CD1c-positive myeloid dendritic cell (primary cell): ENCODE measurements at regions not wholly inside any gene's neighbourhood (a gene's known extent, or its start where the extent isn't known, plus 50 kb on each side); places are given as distances from the start of the nearest gene placed in this dataset.
"Not testable (repeated sequence)": the region's sequence is repeated elsewhere in the genome, so short reads cannot be mapped to it uniquely, and the experiment has no call there.

Source experiments
- DNase-seq: peaks from one replicate; pipeline ENCODE4 v3.0.0-alpha.2; 2016; ENCODE audit errors: extremely low spot score

- DNase-seq, result no peak
These were observed 1643.1 kb upstream of the B3GALT2 start for GRCh38 chr1:194829492-194829891.

- no peak for DNase-seq
These were observed 1639.0 kb upstream of the B3GALT2 start for GRCh38 chr1:194825382-194825781.

GRCh38 chr1:194821091-194821490 is 1634.7 kb upstream of the B3GALT2 start:
- no peak for DNase-seq

- no peak for DNase-seq
These were observed 1632.3 kb upstream of the B3GALT2 start for GRCh38 chr1:194818674-194819073.

GRCh38 chr1:194816859-194817258 is 1630.4 kb upstream of the B3GALT2 start:
- no peak for DNase-seq

- DNase-seq, result no peak
These were observed 1626.7 kb upstream of the B3GALT2 start for GRCh38 chr1:194813096-194813495.

- DNase-seq, result no peak
These were observed 1623.3 kb upstream of the B3GALT2 start for GRCh38 chr1:194809665-194810064.

- DNase-seq, result no peak
These were observed 1622.8 kb upstream of the B3GALT2 start for GRCh38 chr1:194809215-194809614.

- DNase-seq, result no peak
These were observed 1621.3 kb upstream of the B3GALT2 start for GRCh38 chr1:194807530-194808220.

GRCh38 chr1:194802572-194802971 is 1616.2 kb upstream of the B3GALT2 start:
- DNase-seq, result no peak

- no peak for DNase-seq
These were observed 1609.6 kb upstream of the B3GALT2 start for GRCh38 chr1:194795917-194796593.

- no peak for DNase-seq
These were observed 1600.6 kb upstream of the B3GALT2 start for GRCh38 chr1:194787001-194787400.

- no peak for DNase-seq
These were observed 1599.6 kb upstream of the B3GALT2 start for GRCh38 chr1:194786027-194786426.

GRCh38 chr1:194776657-194777056 is 1590.2 kb upstream of the B3GALT2 start:
- DNase-seq, result no peak

GRCh38 chr1:194774535-194774934 is 1588.1 kb upstream of the B3GALT2 start:
- no peak for DNase-seq

- DNase-seq, result no peak
These were observed 1569.0 kb upstream of the B3GALT2 start for GRCh38 chr1:194755241-194755994.

GRCh38 chr1:194738843-194739242 is 1552.4 kb upstream of the B3GALT2 start:
- not testable (repeated sequence) for DNase-seq

- no peak for DNase-seq
These were observed 1548.6 kb upstream of the B3GALT2 start for GRCh38 chr1:194734970-194735369.

- no peak for DNase-seq
These were observed 1544.6 kb upstream of the B3GALT2 start for GRCh38 chr1:194731025-194731424.

- no peak for DNase-seq
These were observed 1543.9 kb upstream of the B3GALT2 start for GRCh38 chr1:194730304-194730703.

GRCh38 chr1:194723067-194723466 is 1536.7 kb upstream of the B3GALT2 start:
- no peak for DNase-seq

GRCh38 chr1:194717941-194718340 is 1531.5 kb upstream of the B3GALT2 start:
- no peak for DNase-seq

GRCh38 chr1:194717334-194717733 is 1530.9 kb upstream of the B3GALT2 start:
- no peak for DNase-seq
